ENCODE measurements at regions not wholly inside any gene's neighbourhood (a gene's known extent, or its start where the extent isn't known, plus 50 kb on each side); places are given as distances from the start of the nearest gene placed in this dataset.
A peak's percentile ranks its signal among the peaks of the same experiment; 100 is the strongest.

DNA sequence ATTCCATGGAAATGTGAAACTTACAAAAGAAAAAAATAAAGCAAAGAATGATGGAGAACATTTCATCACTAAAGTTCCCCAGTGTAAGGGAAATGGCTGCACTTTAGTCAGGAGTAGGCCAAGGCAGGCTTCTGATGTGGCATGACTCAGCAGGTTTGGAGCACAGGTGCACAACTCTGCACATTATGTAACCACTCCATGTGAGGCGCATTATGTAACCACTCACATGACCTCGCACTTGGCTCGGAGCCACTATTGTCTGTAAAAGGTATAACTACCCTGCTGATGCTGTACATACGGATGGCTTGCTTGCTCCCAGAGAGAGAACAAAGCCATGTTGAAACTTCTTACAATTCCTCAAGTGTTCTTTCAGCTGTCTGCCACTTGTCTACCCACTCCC lies 727.6 kb downstream of the TRAM1L1 start:
- WGBS (ENCODE audit: low lambda C conversion rate), result no CpG with 5 or more reads among the region's 4 CpGs
- Histone ChIP-seq H3K4me2 (ENCODE audit: low read depth, low read length) (no peak overlapping the region), H3K36me3 (replicated peaks in 1 of 2; ENCODE audit: control insufficient read depth in 1 of 2, insufficient read depth in 2 of 2, low read length in 2 of 2) (no peaks in the 10 kb centered on the region), H3K27me3 (ENCODE audit: control insufficient read depth in 1 of 2, insufficient read depth in 2 of 2, low read length in 2 of 2) (no peaks in the 10 kb centered on the region), H2AFZ (ENCODE audit: low read length) (no peak overlapping the region), H3K79me2 (ENCODE audit: insufficient read depth, low read length) (no peaks in the 10 kb centered on the region), H3K4me3 (replicated peaks in 1 of 3; ENCODE audit: insufficient read depth in 1 of 3, low read depth in 2 of 3, low read length in 3 of 3) (no peak overlapping the region), H3K4me1 (ENCODE audit: insufficient read depth, low read length) (no peaks in the 10 kb centered on the region), H3K9me3 (ENCODE audit: low read length) (0 out of 2 replicates have a peak, but pooled peaks cover 4% of the 10 kb centered on the region), H3K27ac (ENCODE audit: extremely low read length, insufficient read depth, low read length) (no peak overlapping the region), H3K9ac (ENCODE audit: insufficient read depth, low read depth, low read length) (no peak overlapping the region), H4K20me1 (ENCODE audit: insufficient read depth, low read length) (no peaks in the 10 kb centered on the region)
- intact Hi-C loops (cut with micrococcal nuclease; ENCODE audit: unreplicated experiment) (loop anchor here (1.0 to 5.0 kb wide), 4 partner anchors 311 to 1913 kb away; no protein-coding TSS in a partner anchor), in situ Hi-C loops (cut with HindIII; ENCODE audit: extremely low pct_ligation_motif_present, low pct_unique_long_range_greater_than_20kb) (no loop called here)
- ATAC-seq, result no peak
- peak; percentile 8 for FAIRE-seq
- no TSS peak for BruUV-seq (replicated peaks)
- ChIA-PET POLR2A (no interaction called here), CTCF (ENCODE audit: low intra/inter-chr PET ratio, low total read pairs) (interaction anchor here (1.4 kb wide), 1 partner anchor 310 kb away, joined by 4 read pairs; no protein-coding TSS in a partner anchor)
- peak; percentile 30 for DNase-seq (ENCODE audit: low spot score)
- TF ChIP-seq FOXJ3 (CRISPR knock-in tag; IDR thresholded peaks at IDR 0.05; ENCODE audit: borderline replicate concordance), result no peak
- peak; percentile 51; the same call in 1 of the 2 replicates for TF ChIP-seq MAFF (IDR thresholded peaks at IDR 0.05; ENCODE audit: low read depth, low read length)
- TF ChIP-seq RXRA (CRISPR knock-in tag; IDR thresholded peaks at IDR 0.05), result no peak
- no peak for TF ChIP-seq ZNF256 (CRISPR knock-in tag; conservative IDR thresholded peaks at IDR 0.05)
- no peak for TF ChIP-seq ARID2 (CRISPR knock-in tag; IDR thresholded peaks at IDR 0.05; ENCODE audit: borderline replicate concordance)
- no peak for TF ChIP-seq NCOA1 (CRISPR knock-in tag; IDR thresholded peaks at IDR 0.05)
- TF ChIP-seq RORA (CRISPR knock-in tag; IDR thresholded peaks at IDR 0.05), result no peak
- no peak for TF ChIP-seq ZNF839 (CRISPR knock-in tag; IDR thresholded peaks at IDR 0.05; ENCODE audit: borderline replicate concordance)
- TF ChIP-seq ARNTL (CRISPR knock-in tag; IDR thresholded peaks at IDR 0.05), result peak; percentile 79
- TF ChIP-seq FOSL2 (CRISPR knock-in tag; IDR thresholded peaks at IDR 0.05), result peak; percentile 72
- TF ChIP-seq, protein P1, sequence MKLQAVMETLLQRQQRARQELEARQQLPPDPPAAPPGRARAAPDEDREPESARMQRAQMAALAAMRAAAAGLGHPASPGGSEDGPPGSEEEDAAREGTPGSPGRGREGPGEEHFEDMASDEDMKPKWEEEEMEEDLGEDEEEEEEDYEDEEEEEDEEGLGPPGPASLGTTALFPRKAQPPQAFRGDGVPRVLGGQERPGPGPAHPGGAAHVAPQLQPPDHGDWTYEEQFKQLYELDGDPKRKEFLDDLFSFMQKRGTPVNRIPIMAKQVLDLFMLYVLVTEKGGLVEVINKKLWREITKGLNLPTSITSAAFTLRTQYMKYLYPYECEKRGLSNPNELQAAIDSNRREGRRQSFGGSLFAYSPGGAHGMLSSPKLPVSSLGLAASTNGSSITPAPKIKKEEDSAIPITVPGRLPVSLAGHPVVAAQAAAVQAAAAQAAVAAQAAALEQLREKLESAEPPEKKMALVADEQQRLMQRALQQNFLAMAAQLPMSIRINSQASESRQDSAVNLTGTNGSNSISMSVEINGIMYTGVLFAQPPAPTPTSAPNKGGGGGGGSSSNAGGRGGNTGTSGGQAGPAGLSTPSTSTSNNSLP (IDR thresholded peaks at IDR 0.05; ENCODE audit: low read depth, low read length), result no peak
- no peak for TF ChIP-seq SOX13 (IDR thresholded peaks at IDR 0.05)
- peak in 1 of 2 experiments; percentile 76; a peak in 2 of 4 replicates for TF ChIP-seq SOX13 (CRISPR knock-in tag; conservative IDR thresholded peaks at IDR 0.05 in 1 of 2, IDR thresholded peaks at IDR 0.05 in 1 of 2)
- no peak for TF ChIP-seq CHD2 (IDR thresholded peaks at IDR 0.05; ENCODE audit: low read depth, low read length)
- TF ChIP-seq, protein P2, sequence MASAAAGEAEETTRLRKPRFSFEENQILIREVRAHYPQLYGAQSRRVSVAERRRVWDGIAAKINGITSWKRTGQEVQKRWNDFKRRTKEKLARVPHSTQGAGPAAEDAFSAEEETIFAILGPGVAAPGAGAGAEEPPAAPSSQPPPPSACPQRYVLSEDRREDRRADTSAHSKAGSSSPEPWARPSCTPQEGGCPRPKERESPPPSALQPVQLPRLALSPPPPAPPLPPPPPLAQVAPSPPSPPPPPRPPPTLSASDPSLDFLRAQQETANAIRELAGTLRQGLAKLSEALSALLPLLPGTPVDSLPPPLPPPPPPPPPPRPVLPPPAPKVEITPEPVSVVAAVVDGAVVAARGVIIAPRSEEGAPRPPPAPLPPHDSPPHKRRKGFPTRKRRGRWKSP (CRISPR knock-in tag; IDR thresholded peaks at IDR 0.05), result no peak
- no peak for TF ChIP-seq ATF1 (CRISPR knock-in tag; IDR thresholded peaks at IDR 0.05)
- 0 out of 2 replicates have a peak, but pooled peaks have one; percentile 35 for TF ChIP-seq GATAD2A (CRISPR knock-in tag; IDR thresholded peaks at IDR 0.05)
- TF ChIP-seq MAFK (conservative IDR thresholded peaks at IDR 0.05 in 1 of 2, IDR thresholded peaks at IDR 0.05 in 1 of 2; ENCODE audit: low read length in 2 of 2), result peak; percentile 56 to 67
- TF ChIP-seq, protein P3, sequence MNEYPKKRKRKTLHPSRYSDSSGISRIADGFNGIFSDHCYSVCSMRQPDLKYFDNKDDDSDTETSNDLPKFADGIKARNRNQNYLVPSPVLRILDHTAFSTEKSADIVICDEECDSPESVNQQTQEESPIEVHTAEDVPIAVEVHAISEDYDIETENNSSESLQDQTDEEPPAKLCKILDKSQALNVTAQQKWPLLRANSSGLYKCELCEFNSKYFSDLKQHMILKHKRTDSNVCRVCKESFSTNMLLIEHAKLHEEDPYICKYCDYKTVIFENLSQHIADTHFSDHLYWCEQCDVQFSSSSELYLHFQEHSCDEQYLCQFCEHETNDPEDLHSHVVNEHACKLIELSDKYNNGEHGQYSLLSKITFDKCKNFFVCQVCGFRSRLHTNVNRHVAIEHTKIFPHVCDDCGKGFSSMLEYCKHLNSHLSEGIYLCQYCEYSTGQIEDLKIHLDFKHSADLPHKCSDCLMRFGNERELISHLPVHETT (CRISPR knock-in tag; conservative IDR thresholded peaks at IDR 0.05), result no peak
- TF ChIP-seq, protein P4, sequence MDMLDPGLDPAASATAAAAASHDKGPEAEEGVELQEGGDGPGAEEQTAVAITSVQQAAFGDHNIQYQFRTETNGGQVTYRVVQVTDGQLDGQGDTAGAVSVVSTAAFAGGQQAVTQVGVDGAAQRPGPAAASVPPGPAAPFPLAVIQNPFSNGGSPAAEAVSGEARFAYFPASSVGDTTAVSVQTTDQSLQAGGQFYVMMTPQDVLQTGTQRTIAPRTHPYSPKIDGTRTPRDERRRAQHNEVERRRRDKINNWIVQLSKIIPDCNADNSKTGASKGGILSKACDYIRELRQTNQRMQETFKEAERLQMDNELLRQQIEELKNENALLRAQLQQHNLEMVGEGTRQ (IDR thresholded peaks at IDR 0.05; ENCODE audit: low read depth, low read length), result no peak
- TF ChIP-seq, protein P4 (CRISPR knock-in tag; IDR thresholded peaks at IDR 0.05; ENCODE audit: borderline replicate concordance), result peak; percentile 31; the same call in 1 of the 2 replicates

Measured in HepG2 (cell line).